ENCODE measurements at regions not wholly inside any gene's neighbourhood (a gene's known extent, or its start where the extent isn't known, plus 50 kb on each side); places are given as distances from the start of the nearest gene placed in this dataset.

DNA sequence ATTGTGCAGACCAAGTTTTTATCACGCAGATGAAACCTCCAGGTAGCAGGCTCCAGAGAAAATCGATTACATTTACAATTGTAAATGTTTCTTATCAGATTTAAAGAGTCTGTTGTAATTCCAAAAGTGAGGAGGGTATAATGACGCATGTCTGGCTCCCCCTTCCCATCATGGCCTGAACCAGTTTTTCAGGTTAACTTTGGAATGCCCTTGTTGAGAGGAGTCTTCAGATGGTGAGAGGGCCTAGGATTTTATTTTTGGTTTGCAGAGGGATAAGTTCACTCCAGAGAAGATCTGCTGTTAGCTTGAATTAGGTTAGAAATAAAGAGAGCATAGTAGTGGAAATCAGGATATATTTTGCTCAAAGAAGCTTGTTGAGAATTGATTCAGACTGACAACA, 1028.3 kb upstream of the B3GALT2 start:
- BruUV-seq (replicated peaks) = no TSS peak
- POLR2A ChIA-PET (ENCODE audit: unreplicated experiment) = no interaction called here
- no peak overlapping the region for H3K27ac ChIP-seq
- no peaks in the 10 kb centered on the region for H3K36me3 ChIP-seq (ENCODE audit: low read depth)
- no peaks in the 10 kb centered on the region; the same call in 1 of the 2 replicates for H3K9me3 ChIP-seq (ENCODE audit: insufficient read depth, low read depth)
- H3K79me2 ChIP-seq (ENCODE audit: low read depth) = no peaks in the 10 kb centered on the region
- no peaks in the 10 kb centered on the region for H3K4me1 ChIP-seq (replicated peaks; ENCODE audit: insufficient read depth)
- no peaks in the 10 kb centered on the region for H4K20me1 ChIP-seq (ENCODE audit: insufficient read depth)
- no peak for TF ChIP-seq EZH2 (IDR thresholded peaks at IDR 0.05; ENCODE audit: low read depth)
- TF ChIP-seq, protein P1, sequence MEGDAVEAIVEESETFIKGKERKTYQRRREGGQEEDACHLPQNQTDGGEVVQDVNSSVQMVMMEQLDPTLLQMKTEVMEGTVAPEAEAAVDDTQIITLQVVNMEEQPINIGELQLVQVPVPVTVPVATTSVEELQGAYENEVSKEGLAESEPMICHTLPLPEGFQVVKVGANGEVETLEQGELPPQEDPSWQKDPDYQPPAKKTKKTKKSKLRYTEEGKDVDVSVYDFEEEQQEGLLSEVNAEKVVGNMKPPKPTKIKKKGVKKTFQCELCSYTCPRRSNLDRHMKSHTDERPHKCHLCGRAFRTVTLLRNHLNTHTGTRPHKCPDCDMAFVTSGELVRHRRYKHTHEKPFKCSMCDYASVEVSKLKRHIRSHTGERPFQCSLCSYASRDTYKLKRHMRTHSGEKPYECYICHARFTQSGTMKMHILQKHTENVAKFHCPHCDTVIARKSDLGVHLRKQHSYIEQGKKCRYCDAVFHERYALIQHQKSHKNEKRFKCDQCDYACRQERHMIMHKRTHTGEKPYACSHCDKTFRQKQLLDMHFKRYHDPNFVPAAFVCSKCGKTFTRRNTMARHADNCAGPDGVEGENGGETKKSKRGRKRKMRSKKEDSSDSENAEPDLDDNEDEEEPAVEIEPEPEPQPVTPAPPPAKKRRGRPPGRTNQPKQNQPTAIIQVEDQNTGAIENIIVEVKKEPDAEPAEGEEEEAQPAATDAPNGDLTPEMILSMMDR (conservative IDR thresholded peaks at IDR 0.05) = no peak
- no peaks in the 10 kb centered on the region for H3K9me2 ChIP-seq (ENCODE audit: insufficient read depth)
- H3K4me2 ChIP-seq = no peak overlapping the region
- DNase-seq = no peak
- 0 out of 2 replicates have a peak overlapping the region, but pooled peaks have one; percentile 27 for H2AFZ ChIP-seq
- CTCF ChIA-PET = no interaction called here
- H3F3A ChIP-seq (ENCODE audit: insufficient read depth, low read depth) = no peaks in the 10 kb centered on the region
- intact Hi-C loops (cut with micrococcal nuclease; ENCODE audit: unreplicated experiment) = no loop called here
- no peaks in the 10 kb centered on the region for H3K27me3 ChIP-seq (ENCODE audit: insufficient read depth, low read depth)
- no peak overlapping the region for H3K4me3 ChIP-seq

DNA sequence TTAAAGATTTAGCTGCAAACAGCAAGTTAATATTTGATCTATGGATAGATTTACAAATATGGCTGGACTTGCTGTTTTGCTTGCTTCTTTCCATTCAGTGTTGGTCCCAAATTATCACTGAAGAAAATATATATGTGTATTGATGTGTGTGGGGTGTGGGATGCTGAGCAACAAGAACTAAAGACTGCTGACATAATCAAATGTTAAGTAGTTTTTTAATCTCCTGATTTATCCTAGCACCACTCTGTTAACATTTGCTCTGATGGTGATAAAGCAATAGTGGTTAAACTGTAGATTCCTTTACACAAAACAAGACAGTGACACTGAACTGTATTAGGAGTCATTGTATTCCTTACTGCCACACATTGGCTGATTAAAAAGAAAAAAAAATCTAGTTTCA, 1023.5 kb upstream of the B3GALT2 start:
- ChIA-PET POLR2A (ENCODE audit: unreplicated experiment) (no interaction called here), CTCF (no interaction called here)
- intact Hi-C loops (cut with micrococcal nuclease; ENCODE audit: unreplicated experiment) = no loop called here
- no peaks in the 10 kb centered on the region for H3K9me3 ChIP-seq (ENCODE audit: insufficient read depth, low read depth)
- no peak for DNase-seq
- no peaks in the 10 kb centered on the region for H4K20me1 ChIP-seq (ENCODE audit: insufficient read depth)
- H3K36me3 ChIP-seq (ENCODE audit: low read depth) = no peaks in the 10 kb centered on the region
- H3K79me2 ChIP-seq (ENCODE audit: low read depth) = no peaks in the 10 kb centered on the region
- H3K27me3 ChIP-seq (ENCODE audit: insufficient read depth, low read depth) = no peaks in the 10 kb centered on the region
- no peak overlapping the region for H3K4me3 ChIP-seq
- no peak overlapping the region for H2AFZ ChIP-seq
- H3K27ac ChIP-seq = no peak overlapping the region
- no peaks in the 10 kb centered on the region for H3K9me2 ChIP-seq (ENCODE audit: insufficient read depth)
- H3K4me1 ChIP-seq (replicated peaks; ENCODE audit: insufficient read depth) = no peaks in the 10 kb centered on the region
- BruUV-seq (replicated peaks) = no TSS peak
- no peak overlapping the region for H3K4me2 ChIP-seq
- H3F3A ChIP-seq (ENCODE audit: insufficient read depth, low read depth) = no peaks in the 10 kb centered on the region
- no peak for TF ChIP-seq EZH2 (IDR thresholded peaks at IDR 0.05; ENCODE audit: low read depth)
- TF ChIP-seq, protein P1 (conservative IDR thresholded peaks at IDR 0.05) = no peak

DNA sequence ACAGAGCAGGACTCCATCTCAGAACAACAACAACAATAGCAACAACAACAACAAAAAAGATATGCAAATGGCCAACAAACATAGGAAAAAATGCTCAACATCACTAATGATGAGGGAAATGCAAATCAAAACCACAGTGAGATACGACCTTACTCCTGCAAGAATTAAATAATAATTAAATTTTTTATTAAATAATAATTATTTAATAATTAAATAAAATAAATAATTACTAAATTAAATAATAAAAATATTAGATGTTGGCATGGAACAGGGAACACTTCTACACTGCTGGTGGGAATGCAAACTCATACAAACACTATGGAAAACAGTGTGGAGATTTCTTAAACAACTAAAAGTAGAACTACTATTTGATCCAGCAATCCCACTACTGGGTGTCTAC, 1022.3 kb upstream of the B3GALT2 start:
- intact Hi-C loops (cut with micrococcal nuclease; ENCODE audit: unreplicated experiment) = no loop called here
- BruUV-seq (replicated peaks) = no TSS peak
- Histone ChIP-seq H3K79me2 (ENCODE audit: low read depth) (no peaks in the 10 kb centered on the region), H3K4me1 (replicated peaks; ENCODE audit: insufficient read depth) (no peaks in the 10 kb centered on the region), H2AFZ (no peak overlapping the region), H3K9me2 (ENCODE audit: insufficient read depth) (no peaks in the 10 kb centered on the region), H3K27ac (no peak overlapping the region), H3K4me2 (no peak overlapping the region), H3K27me3 (ENCODE audit: insufficient read depth, low read depth) (no peaks in the 10 kb centered on the region), H4K20me1 (ENCODE audit: insufficient read depth) (no peaks in the 10 kb centered on the region), H3F3A (ENCODE audit: insufficient read depth, low read depth) (no peaks in the 10 kb centered on the region), H3K4me3 (no peak overlapping the region), H3K9me3 (ENCODE audit: insufficient read depth, low read depth) (no peaks in the 10 kb centered on the region), H3K36me3 (ENCODE audit: low read depth) (no peaks in the 10 kb centered on the region)
- CTCF ChIA-PET = no interaction called here
- no peak for TF ChIP-seq EZH2 (IDR thresholded peaks at IDR 0.05; ENCODE audit: low read depth)
- TF ChIP-seq, protein P1 (conservative IDR thresholded peaks at IDR 0.05) = no peak
- DNase-seq = no peak
- POLR2A ChIA-PET (ENCODE audit: unreplicated experiment) = no interaction called here

Measured in PC-9 (cell line).